ENCODE measurements at regions not wholly inside any gene's neighbourhood (a gene's known extent, or its start where the extent isn't known, plus 50 kb on each side); places are given as distances from the start of the nearest gene placed in this dataset.

GRCh38 chr11:82250047-82250446 lies 483.6 kb downstream of the FAM181B start:
- TF ChIP-seq, protein P1, sequence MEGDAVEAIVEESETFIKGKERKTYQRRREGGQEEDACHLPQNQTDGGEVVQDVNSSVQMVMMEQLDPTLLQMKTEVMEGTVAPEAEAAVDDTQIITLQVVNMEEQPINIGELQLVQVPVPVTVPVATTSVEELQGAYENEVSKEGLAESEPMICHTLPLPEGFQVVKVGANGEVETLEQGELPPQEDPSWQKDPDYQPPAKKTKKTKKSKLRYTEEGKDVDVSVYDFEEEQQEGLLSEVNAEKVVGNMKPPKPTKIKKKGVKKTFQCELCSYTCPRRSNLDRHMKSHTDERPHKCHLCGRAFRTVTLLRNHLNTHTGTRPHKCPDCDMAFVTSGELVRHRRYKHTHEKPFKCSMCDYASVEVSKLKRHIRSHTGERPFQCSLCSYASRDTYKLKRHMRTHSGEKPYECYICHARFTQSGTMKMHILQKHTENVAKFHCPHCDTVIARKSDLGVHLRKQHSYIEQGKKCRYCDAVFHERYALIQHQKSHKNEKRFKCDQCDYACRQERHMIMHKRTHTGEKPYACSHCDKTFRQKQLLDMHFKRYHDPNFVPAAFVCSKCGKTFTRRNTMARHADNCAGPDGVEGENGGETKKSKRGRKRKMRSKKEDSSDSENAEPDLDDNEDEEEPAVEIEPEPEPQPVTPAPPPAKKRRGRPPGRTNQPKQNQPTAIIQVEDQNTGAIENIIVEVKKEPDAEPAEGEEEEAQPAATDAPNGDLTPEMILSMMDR (IDR thresholded peaks at IDR 0.05; ENCODE audit: low read depth, low read length, poor library complexity, severe bottlenecking), result no peak
- no peak for TF ChIP-seq EZH2phosphoT487 (IDR thresholded peaks at IDR 0.05; ENCODE audit: borderline replicate concordance, low read length)
